ENCODE measurements at regions not wholly inside any gene's neighbourhood (a gene's known extent, or its start where the extent isn't known, plus 50 kb on each side); places are given as distances from the start of the nearest gene placed in this dataset.
"Not testable (repeated sequence)": the region's sequence is repeated elsewhere in the genome, so short reads cannot be mapped to it uniquely, and the experiment has no call there.

DNA sequence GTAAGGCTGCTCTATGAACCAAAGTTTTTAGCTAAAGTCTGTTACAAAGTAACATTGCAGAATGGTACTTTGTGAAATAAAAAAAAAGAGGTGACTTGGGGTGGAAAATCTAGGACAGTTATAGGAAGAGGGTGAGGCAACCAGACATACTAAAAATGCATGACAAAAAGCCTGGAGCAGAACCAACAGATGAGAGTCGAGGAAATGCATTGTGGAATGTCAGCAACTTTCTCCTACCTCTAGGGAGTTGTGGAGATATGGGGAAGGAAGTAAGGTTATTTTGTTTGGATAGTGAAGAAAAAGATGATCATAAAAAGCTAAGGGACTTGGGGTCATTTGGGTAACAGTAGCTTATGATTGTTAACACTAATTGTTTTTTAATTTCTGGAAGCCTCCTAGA is 295.6 kb downstream of the S1PR1 start:
- no peak for DNase-seq (ENCODE audit: low read depth in 1 of 2, low spot score in 1 of 2)

- no peak for DNase-seq (ENCODE audit: low read depth in 1 of 2, low spot score in 1 of 2)
Observed at GRCh38 chr1:101540161-101540560, 303.3 kb downstream of the S1PR1 start.

DNA sequence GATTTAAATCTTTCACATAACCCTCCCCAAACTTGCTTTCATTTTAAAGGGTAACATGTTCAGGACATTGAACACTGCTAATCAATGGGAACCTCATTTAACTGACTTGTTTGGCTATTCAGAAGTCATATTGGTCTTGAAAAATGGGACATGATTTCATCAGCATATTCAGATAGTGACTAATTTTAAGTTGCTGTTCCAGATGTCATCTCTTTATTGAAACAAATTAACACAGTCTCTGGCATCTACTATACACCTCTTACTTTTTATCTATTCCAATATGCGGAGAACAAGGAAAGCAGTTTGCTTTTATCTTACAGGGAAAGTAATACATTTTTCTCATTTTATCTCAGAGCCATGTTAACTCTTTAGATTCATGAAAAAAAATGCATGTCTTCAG is 310.1 kb downstream of the S1PR1 start:
- no peak for DNase-seq (ENCODE audit: low read depth in 1 of 2, low spot score in 1 of 2)

DNA sequence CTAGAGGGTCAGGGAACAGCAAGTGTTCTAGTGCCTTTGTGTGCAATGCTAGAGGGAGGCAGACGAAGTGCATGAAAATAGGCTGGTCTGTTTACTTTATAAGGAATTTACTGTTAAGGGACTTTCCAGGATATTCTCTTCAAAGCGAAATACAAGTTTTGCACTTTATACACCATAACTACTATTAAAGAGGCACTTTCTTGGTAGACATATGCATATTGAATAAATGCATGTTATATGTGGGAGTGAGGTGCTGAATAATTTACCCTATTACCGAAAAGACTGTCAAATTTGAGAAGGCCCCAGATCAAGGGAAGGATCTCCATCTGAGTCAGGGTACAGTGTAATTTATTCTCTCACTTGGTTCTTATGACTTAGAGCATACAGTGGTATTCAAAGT is 310.5 kb downstream of the S1PR1 start:
- no peak for DNase-seq (ENCODE audit: low read depth in 1 of 2, low spot score in 1 of 2)

GRCh38 chr1:101548376-101548775 is 311.6 kb downstream of the S1PR1 start:
- DNase-seq (ENCODE audit: low read depth in 1 of 2, low spot score in 1 of 2), result no peak

GRCh38 chr1:101550581-101550980 is 313.8 kb downstream of the S1PR1 start:
- DNase-seq (ENCODE audit: low read depth in 1 of 2, low spot score in 1 of 2), result no peak

DNA sequence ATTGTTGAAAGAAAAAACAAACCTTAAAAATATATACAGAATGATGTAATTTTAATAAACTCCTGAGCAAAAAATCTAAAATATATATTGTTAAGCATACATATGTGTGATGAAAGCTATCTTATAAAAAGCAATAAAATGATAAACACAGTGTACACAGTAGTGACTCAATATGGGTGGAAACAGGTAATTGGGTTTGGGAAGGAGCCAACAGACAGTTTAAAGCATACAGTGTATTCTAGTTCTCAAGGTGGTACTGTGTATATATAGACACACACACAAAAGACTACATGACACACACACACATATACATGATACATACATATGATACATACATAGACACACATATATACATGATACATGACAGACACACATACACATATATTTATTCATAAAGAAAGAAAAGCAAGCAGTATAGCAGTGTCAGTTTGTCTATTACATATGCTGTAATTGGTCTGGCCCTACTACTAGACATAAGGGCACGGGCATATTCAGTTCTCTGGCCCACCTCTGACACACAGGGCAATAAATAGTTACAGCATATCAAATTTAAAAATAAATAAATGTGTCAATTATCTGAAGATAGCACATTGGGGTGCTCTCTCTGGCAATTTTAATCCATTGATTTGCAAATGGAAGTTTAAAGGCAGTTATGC is 330.2 kb downstream of the S1PR1 start:
- DNase-seq (ENCODE audit: low read depth in 1 of 2, low spot score in 1 of 2), result no peak

DNA sequence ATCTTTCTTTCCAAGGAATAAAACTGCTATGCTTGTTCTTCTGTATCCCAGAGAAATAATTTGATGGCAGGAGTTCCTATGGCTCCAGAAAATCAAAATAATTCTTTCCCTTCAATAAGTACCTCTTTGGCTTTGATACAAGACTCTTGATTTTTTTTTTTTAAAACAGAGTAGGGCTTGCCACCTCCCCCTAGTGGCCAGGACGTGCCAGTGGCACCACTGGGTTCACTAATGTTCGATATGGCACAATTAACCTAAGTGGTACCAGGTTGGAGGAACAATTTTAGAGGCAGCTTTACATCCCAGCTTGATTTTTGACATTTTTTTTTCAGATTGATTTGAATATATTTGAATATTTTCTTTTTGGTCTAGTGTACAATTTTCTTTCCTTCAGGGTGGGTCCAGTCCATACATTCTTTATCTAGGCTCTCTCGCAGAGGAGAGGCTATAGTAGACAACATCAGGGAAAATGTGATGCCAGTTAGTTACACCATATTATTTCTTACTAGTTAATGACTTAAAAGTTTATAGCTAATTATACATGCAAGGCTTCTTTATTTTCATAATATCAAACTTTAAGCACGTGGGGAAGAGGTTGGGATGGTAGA is 330.9 kb downstream of the S1PR1 start:
- DNase-seq (ENCODE audit: low read depth in 1 of 2, low spot score in 1 of 2), result peak; percentile 2 to 19

DNA sequence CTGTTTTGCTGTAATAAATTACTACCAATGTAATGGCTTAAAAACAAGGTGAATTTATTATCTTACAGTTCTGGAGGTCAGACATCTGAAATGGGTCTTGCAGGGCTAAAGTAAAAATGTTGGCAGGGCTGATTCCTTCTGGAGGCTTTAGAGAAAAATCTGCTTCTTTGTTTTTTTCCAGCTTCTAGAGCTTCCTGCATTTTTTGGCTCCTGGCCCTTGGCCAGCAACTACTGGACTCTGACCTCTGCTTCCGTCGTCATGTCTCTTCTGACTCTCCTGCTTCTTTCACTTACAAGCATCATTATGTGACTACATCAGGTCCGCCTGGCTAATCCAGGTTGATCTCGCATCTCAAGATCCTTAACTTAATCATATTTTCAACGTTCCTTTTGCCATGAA is 350.9 kb downstream of the S1PR1 start:
- DNase-seq (ENCODE audit: low read depth in 1 of 2, low spot score in 1 of 2), result no peak

DNA sequence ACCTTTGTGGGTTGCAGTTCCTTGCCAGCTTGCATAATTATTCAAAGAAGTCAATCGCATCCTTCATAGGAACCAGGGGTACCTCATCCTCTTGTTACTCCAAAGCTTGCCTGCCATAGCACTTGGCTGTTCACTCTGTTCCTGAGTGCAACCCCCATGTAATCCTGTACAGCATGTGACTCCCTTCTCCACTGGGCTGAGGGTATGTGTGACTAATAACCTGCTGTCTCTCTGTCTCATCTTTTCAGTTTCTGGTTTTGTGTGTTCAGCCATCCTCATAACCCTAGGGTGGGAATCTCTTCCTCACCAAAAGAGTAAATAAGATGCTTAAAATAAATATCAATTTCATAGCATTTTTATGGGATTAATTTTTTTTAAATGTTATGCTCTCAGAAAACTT is 351.9 kb downstream of the S1PR1 start:
- no peak for DNase-seq (ENCODE audit: low read depth in 1 of 2, low spot score in 1 of 2)

DNA sequence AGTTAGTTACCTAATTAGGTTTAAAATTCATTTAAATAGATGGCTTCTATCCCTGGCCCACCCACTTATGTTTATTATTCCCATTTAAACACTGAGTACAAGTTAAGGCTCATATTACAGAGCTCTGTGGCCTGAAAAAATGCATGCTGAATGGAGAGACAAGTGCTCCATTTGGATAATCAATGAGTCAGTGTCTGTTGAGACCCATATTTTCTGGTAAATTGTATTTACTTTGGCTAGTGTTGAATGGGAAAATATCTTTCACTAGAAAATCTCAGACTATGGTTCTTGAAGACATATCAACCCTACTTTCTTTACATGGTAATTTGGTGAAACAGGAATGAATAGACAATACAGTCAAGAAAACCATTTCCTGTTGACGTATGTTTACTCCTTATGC is 356.0 kb downstream of the S1PR1 start:
- no peak for DNase-seq (ENCODE audit: low read depth in 1 of 2, low spot score in 1 of 2)

- no peak for DNase-seq (ENCODE audit: low read depth in 1 of 2, low spot score in 1 of 2)
Observed at GRCh38 chr1:101595881-101596374, 359.1 kb downstream of the S1PR1 start.

DNA sequence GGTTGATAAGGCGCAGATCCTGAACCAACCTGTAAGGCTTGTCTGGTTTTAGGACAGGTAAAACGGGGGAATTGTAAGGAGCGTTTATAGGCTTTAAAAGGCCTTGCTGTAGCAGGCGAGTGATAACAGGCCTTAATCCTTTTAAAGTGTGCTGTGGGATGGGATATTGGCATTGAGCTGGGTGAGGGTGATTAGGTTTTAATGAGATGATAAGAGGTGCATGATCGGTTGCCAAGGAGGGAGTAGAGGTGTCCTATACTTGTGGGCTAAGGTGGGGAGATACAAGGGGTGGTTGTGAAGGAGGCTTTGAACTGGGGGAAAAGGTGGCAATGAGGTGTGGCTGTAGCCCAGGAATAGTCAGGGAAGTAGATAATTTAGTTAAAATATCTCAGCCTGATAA is 363.8 kb downstream of the S1PR1 start:
- not testable (repeated sequence) for DNase-seq (ENCODE audit: low read depth in 1 of 2, low spot score in 1 of 2)

- no peak for DNase-seq (ENCODE audit: low read depth in 1 of 2, low spot score in 1 of 2)
Observed at GRCh38 chr1:101603726-101604125, 366.9 kb downstream of the S1PR1 start.

DNA sequence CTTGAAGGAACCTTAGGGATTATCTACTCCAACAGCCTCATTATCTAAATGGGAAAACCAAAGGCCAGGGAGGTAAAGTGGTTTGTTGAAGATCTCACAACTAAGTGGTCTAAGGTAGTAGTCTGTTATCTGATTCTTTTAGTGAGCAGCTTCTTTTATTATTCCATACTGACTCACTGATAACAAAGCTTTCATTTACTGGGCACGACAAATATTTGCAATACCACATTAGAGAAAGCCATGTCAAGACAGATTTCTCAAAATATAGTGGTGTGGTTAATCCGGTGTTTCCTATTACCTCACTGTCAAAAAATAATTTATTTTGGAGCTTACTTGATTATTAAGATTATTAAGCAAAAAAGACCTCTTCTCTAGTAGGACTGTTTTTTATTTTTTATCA is 369.1 kb downstream of the S1PR1 start:
- no peak for DNase-seq (ENCODE audit: low read depth in 1 of 2, low spot score in 1 of 2)

DNA sequence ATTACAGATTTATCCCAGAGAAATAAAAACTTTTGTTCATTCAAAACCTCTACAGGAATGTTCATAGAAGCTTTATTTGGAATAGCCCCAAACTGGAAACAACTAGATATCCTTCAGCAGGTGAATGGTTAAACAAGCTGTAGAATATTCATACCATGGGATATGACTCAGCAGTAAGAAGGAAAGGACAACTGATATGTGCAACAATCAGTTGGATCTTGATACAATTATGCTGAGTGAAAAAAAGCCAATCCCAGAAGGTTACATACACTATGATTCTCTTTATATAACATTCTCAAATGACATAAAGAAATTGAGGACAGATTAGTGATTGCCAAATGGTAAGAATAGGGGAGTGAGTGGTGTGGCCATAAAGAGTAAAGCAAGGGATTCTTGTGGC is 376.7 kb downstream of the S1PR1 start:
- no peak for DNase-seq (ENCODE audit: low read depth in 1 of 2, low spot score in 1 of 2)

DNA sequence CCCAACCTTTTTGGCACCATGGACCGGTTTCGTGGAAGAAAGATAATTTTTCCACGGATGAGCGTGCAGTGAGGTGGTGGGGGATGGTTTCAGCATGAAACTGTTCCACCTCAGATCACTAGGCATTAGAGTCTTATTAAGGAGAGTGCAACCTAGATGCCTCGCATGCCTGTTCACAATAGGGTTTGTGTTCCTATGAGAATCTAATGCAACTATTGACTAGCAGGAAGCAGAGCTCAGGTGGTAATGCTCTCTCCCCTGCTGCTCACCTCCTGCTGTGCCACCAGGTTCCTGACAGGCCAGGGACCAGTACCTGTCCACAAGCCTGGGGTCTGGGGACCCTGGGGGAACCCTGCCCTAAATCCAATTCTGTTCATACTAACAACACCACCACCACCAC is 377.8 kb downstream of the OLFM3 start:
- DNase-seq (ENCODE audit: low read depth in 1 of 2, low spot score in 1 of 2), result no peak

GRCh38 chr1:101632548-101633272 is 364.0 kb downstream of the OLFM3 start:
- no peak for DNase-seq (ENCODE audit: low read depth in 1 of 2, low spot score in 1 of 2)

- DNase-seq (ENCODE audit: low read depth in 1 of 2, low spot score in 1 of 2), result no peak
Observed at GRCh38 chr1:101645810-101646209, 350.9 kb downstream of the OLFM3 start.

- no peak for DNase-seq (ENCODE audit: low read depth in 1 of 2, low spot score in 1 of 2)
Observed at GRCh38 chr1:101652484-101652883, 344.2 kb downstream of the OLFM3 start.

DNA sequence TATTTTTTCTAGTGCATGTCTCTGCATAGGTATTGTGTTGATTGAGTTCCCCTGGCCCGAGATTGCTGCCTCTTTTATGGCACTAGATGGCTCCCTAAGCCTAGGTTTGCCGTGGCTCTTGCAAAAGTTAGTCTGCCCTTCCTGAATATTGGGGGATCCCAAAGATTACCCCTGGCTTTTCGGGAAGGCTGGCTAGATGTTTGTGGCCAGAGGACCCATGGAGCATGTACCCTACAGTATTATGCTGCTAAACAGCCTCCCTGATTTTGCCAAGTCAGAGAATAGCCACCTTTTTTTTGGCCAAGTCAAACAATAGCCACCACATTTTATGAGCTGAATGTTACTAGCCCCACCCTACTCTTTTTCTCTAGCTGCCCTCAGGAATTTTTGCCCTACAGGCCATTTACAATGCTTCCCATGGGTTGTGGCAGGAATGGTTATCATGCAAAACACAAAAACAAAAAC is 343.2 kb downstream of the OLFM3 start:
- no peak for DNase-seq (ENCODE audit: low read depth in 1 of 2, low spot score in 1 of 2)

DNA sequence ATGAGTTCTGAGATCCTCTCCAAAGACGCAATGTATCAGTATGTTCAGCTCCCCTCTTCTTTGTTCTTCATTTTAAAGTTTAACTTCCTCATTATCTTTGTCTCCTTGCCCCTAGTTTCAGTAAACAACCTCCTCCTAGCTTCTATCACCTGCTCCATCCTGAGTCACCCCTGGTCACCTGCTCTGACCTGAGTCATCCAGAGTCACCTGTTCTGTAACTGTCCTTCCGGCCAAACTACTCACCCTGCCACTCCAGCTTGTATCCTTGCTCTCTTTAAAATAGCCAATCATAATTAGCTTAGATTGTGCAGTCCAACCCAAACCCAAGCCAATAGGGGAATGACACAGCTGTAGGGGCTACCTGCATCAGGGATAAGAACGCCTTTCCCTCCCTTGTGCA is 332.0 kb downstream of the OLFM3 start:
- DNase-seq (ENCODE audit: low read depth in 1 of 2, low spot score in 1 of 2), result no peak

Data from stimulated activated CD4-positive, alpha-beta T cell treated with anti-CD3 and anti-CD28 coated beads, Interleukin-15, amount 100 ng/mL, for 1 hour (primary cell).